HG02884 (cell line): ENCODE measurements at regions not wholly inside any gene's neighbourhood (a gene's known extent, or its start where the extent isn't known, plus 50 kb on each side); places are given as distances from the start of the nearest gene placed in this dataset.
"Not testable (repeated sequence)": the region's sequence is repeated elsewhere in the genome, so short reads cannot be mapped to it uniquely, and the experiment has no call there.

Experiments
- ATAC-seq: cut with Tn5 transposase; IDR thresholded peaks from one replicate; pipeline ENCODE4 v1.9.1; 2021; ENCODE audit warnings: mild to moderate bottlenecking, moderate library complexity; ENCODE audit not compliant: unreplicated experiment

GRCh38 chr6:19562468-19562867 is 274.7 kb upstream of the ID4 start:
- no peak for ATAC-seq

DNA sequence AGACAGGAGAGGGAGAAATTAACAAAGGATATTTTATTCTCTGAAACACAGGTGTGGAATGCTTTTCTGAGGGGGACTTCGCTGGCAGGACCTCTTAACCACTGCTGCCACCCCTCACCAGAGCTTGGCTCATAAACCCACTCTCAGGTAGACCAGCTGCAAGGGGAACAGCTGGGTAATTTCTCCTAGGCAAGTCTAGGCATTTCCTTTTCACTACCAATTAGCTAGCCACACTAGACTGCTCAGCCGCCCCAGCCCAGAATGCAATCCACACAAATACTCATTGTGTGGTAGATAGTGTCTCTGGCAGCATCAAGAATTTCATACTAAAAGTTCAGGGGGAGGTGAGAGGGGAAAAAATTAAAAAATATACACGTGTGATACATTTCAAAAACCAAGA is 267.6 kb upstream of the ID4 start:
- ATAC-seq, result no peak

DNA sequence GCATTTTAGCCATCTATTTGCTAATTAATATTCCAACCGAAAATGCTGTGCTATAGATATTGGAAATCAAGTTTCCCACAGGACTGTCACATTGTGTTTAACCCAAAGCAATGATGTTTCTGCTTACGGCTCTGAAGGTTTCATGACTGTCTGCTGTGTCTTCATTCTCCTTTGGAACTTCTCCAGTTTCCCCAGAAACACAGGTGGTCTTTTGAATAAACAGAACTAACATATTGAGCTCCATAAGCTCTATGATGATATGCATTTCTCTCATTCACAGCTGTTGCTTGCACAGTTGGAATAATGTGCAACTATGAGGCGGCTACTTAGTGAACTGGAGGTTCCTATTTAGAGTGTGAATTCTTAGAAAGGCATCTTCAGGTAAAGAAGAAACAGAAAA is 266.0 kb upstream of the ID4 start:
- ATAC-seq, result no peak

DNA sequence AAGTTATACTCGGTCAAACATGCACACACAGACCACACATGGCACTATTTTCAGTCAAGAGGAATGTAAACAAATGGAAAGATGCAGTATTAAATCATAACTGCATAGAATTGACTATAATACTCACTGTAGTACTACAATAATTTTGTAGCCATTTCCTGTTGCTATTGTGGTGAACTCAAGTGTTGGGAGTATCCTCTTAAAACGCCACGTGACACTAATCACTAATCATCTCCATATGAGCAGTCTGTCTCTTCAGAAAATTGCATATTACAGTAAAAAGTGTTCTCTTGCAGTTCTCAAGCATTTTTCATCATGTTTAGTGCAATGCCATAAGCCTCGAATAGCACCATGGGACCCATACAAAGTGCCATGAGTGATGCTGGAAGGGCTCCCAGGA is 258.7 kb upstream of the ID4 start:
- no peak for ATAC-seq

GRCh38 chr6:19584207-19584606 is 253.0 kb upstream of the ID4 start:
- not testable (repeated sequence) for ATAC-seq

DNA sequence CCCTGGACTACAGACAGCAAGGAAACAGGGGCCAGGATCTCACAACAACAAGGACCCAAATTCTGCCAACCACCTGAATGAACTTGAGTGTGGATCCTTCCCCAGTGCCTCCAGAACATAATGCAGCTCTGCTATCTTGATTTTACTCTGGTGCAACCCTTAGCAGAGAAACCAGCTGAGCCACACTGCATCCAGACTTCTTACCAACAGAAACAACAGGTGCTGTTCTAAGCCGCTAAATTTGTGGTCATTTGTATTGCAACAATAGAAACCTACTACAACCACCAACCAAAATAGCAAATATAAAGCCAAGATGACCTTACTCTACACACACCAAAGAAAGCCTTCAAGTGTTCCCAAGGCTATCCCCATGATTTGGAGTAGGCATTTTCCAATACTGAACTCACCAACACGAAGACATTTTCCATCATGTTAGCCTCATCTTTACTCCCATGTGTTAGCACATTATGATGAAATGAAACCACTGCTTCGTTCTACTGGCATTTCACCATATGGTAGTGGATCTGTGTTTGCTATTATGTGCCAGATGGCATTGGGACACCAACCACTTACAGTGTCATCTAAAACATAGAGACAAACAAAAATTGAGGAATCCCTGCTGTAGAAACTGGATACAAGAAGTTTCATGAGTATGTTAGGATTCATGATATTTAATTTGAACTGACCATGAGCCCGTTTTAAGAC is 249.8 kb upstream of the ID4 start:
- ATAC-seq, result no peak

DNA sequence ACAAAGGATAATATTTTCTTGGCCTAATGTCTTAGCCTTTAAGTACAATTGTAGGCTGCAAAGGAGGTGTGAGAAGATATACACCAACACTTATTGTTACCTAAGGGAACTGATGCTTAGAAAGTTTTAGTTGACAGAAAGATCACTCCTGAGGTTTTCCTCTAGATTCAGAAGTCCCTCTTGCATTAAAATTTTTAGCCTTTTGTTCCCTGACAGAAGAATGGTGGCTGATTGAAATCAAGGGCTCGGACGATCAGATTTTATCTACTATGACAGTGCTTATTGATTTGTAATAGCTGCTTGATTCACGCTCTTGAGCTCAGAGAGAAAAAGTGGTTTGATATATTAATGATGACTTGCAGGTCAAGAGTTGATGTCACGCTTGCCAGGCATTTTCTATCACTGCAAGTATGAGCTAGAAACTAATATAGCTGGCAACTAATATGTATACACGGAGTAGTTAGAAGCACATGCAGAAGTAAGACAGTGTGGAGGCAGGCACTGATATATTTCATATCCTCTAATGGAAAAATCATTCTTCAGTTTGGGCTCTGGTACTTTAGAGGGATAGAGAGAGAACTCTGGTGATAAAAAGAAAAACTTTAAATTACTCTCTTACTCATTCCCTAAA is 246.6 kb upstream of the ID4 start:
- no peak for ATAC-seq

DNA sequence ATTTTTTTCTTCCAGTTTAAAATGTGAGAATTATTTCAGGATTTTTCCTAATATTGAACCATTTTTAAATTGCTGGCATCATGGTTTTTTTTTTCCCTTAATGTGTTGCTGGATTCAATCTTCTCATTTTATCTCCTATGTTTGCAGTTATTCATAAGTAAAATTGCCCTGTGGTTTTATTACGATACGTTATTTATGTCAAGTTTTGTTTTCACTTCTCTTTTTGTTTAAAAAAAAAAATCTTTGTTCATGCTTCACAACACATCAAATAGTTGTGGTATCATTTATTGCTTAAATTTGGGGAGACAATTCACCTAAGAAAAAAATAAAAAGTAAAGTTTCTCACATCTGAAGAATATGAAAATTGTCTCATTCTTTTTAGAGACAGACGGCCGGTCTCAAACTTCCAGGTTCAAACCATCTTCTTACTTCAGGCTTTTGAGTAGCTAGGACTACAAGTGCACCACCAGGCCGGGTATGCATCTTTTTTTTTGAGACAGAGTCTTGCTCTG is 239.3 kb upstream of the ID4 start:
- no peak for ATAC-seq

DNA sequence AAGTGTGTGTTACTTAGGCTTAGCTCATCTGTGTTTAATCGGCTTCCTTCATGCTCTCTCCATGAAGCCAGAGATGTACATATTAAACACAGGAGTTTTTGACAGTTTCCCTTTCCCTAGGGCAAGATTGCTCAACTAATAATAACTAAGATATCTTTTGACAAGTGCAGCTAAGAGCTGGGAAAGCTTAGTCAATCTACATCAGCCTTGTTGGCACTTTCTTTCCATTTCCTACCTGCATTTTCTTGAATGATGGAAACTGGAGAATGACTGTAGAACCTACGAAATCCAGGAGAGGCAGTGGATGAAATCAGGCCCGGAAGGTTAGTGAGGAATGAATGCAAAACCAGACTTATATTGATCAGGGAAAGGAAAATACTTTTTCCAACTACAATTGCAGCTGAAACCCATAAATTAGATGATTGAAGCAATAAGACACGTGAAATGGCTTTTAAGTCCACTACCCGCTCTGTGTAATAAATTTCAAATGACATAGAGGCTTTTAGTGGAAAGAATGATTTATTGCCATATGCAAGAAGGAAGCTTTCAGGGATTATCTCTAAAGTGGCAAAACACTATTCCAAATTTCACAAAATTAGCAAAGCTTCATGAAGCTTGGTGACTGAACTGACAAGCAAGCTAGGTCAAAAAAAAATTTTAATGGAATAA is 237.2 kb upstream of the ID4 start:
- no peak for ATAC-seq

DNA sequence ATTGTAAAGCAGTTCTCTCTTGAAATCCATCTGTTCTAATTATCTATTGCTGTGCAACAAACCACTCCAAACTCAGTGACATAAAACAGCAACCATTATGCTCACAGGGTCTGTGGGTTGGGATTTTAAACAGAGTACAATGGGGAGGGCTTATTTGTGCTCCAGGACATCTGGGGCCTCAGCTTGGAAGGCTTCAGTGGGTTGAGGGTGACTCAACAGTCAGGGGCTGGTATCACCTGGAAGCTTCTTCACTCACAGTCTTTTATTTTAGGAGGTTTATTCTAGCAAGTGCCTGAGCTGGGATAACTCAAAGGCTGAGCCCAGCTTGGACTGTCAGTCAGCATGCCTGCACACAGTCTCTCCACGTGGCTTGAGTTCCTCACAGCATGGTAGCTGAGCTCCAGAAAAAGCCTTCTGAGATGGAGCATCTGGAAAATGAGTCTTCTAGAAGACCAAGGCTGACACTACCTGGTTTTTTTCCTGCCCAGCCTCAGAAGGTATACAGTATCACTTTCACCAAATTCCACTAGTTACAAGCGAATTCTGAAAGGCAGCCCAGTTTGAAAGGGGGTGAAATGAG is 234.6 kb upstream of the ID4 start:
- ATAC-seq, result no peak

DNA sequence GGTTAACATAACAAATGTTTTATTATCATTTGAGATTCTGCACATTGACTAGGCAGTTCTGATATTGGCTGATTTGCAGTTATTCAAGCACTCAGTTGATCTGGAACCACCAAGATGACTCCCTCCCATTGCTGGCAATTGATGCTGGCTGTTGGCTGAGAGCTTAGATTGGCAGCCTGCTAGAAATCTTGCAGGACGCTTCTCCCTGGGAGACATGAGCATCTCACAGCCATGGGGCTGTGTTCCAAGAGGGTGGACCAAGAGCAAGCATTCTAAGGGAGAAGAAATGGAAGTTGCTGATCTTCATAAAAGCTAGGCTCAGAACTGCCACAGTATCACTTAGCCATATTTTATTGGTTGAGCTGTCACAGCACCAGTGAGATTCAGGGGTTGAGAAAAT is 233.4 kb upstream of the ID4 start:
- no peak for ATAC-seq

- ATAC-seq, result no peak
These were observed 231.5 kb upstream of the ID4 start for GRCh38 chr6:19605624-19606023.

GRCh38 chr6:19608546-19608945 is 228.6 kb upstream of the ID4 start:
- no peak for ATAC-seq

DNA sequence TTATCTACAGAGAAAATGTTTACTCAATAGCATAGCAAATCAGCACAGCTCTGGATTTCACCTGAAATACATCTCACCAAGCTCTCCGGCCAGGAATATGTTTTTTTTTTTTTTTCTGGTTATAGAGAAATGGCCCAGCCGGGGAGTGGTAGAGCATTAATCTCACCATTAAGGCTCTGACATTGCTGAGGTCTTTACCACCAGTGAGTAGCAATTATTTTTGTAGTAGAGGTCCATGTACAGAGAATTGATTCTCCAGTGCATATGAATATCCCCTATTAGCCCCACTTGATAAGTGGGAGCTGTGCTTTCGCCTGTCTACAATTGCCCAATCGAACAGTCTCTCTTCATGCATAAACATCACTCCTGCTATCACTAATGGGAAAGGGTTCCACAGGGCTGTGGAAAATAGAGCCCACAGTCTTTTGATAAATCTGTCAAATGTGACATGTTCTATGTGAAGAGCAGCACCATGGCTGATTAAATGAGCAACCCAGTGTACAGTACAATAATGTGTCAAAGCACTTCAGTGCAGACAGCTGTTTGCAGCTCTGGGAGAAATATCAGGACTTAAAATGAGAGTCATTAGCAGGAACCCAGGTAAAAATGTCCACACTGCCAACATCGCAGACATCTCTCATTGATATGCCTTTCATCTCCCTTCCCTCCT is 227.1 kb upstream of the ID4 start:
- no peak for ATAC-seq

DNA sequence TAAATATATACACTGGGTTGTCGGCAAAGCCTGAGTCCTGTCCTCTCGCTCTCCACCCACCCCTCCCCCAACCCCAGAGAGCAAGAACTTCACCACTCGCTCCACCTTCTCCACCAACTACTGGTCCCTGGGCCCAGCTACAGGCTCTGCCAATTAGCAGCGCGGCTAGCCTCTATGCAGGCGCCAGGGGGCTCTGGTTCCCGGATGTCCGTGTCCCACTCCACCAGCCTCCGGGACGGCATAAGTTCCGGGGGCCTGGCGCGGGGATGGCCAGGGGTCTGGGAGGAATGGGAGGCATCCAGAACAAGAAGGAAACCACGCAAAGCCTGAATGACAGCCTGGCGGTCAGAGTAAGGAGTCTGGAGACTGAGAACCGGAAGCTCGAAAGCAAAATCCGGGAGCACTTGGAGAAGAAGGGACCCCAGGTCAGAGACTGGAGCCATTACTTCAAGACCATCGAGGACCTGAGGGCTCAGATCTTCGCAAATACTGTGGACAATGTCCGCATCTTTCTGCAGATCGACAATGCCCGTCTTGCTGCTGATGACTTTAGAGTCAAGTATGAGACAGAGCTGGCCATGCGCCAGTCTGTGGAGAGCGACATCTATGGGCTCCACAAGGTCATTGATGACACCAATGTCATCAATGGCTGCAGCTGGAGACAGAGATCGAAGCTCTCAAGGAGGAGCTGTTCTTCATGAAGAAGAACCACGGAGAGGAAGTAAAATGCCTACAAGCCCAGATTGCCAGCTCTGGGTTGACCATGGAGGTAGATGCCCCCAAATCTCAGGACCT is 224.3 kb upstream of the ID4 start:
- ATAC-seq, result not testable (repeated sequence)

GRCh38 chr6:19613678-19614077 is 223.5 kb upstream of the ID4 start:
- ATAC-seq, result no peak

- no peak for ATAC-seq
These were observed 221.1 kb upstream of the ID4 start for GRCh38 chr6:19616022-19616421.

DNA sequence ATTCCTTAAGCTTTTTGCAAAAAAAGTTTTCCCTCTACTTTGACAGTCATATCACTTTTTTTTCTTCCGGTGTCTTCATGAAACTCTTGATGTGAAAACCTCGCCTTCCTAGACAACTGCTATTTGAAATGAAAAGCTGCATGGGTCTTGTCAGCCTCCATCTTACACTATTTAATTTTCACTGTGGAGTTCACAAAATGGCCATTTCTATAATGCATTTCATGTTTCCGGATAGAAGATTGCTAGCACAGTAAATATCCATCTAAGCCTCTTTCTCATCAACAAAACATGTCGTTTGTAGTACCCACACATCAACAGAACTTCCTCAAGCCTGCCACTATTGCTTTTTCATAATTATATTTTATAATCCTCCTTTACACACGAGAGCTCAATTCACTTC is 204.9 kb upstream of the ID4 start:
- no peak for ATAC-seq

GRCh38 chr6:19632786-19633185 is 204.4 kb upstream of the ID4 start:
- no peak for ATAC-seq

DNA sequence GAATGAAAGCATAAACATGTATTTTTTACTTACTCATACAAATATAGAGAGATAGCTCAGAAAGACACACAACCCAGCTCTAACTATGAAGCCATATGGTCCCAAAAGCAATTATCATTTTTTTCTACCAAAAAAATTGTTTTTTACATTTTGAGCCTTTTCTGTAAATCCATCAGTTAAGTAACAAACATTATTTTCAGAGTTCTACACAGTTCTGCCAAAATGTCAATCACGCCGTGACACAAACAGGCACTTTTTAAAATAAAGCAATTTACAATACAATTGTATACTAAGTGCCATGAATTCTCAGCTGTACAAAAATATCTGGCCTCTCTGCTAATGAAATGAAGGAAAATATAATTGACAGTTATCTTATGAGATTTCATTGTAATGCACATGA is 201.4 kb upstream of the ID4 start:
- no peak for ATAC-seq
